DOHH2 (cell line): ENCODE measurements at regions not wholly inside any gene's neighbourhood (a gene's known extent, or its start where the extent isn't known, plus 50 kb on each side); places are given as distances from the start of the nearest gene placed in this dataset.

Source experiments
- H3F3A ChIP-seq: fragments of 200-600 bp; sonication (generic), shearing (Covaris generic); 2 replicates; pipeline ENCODE4 v1.6.0; 2016; ENCODE audit warnings: antibody characterized with exemption, mild to moderate bottlenecking; ENCODE audit not compliant: control insufficient read depth, insufficient read depth
- H3K27ac ChIP-seq: fragments of 200-600 bp; sonication (generic); 2 replicates; pipeline ENCODE4 v1.5.1; 2014; ENCODE audit warnings: low read depth, mild to moderate bottlenecking, low read length, moderate library complexity
- H3K27me3 ChIP-seq: fragments of 200-600 bp; sonication (generic); 2 replicates; pipeline ENCODE4 v1.6.1; 2014; ENCODE audit warnings: mild to moderate bottlenecking, low read length, mixed read lengths; ENCODE audit not compliant: control insufficient read depth
- H3K36me3 ChIP-seq: fragments of 200-600 bp; sonication (generic); 2 replicates; pipeline ENCODE4 v1.6.1; 2014; ENCODE audit warnings: mild to moderate bottlenecking, low read length, moderate library complexity, mixed read lengths; ENCODE audit not compliant: control insufficient read depth
- H3K4me1 ChIP-seq: fragments of 200-600 bp; sonication (generic); 2 replicates; pipeline ENCODE4 v1.6.1; 2014; ENCODE audit warnings: mild to moderate bottlenecking, low read length, mixed read lengths; ENCODE audit not compliant: control insufficient read depth
- H3K4me2 ChIP-seq: fragments of 200-600 bp; sonication (generic); 2 replicates; pipeline ENCODE4 v1.6.0; 2014; ENCODE audit warnings: mild to moderate bottlenecking, low read length, moderate library complexity
- H3K4me3 ChIP-seq: fragments of 200-600 bp; sonication (generic); 2 replicates; pipeline ENCODE4 v1.5.1; 2014; ENCODE audit warnings: mild to moderate bottlenecking, low read length, mixed read lengths
- H3K79me2 ChIP-seq: fragments of 200-600 bp; sonication (generic); 2 replicates; pipeline ENCODE4 v1.6.1; 2014; ENCODE audit warnings: mild to moderate bottlenecking, low read length, mixed read lengths; ENCODE audit not compliant: control insufficient read depth
- H3K9me2 ChIP-seq: fragments of 200-600 bp; sonication (generic); replicated peaks from 2 replicates; pipeline ENCODE4 v1.6.1; 2014; ENCODE audit warnings: mild to moderate bottlenecking, low read length, mixed read lengths; ENCODE audit not compliant: control insufficient read depth
- H3K9me3 ChIP-seq: fragments of 200-600 bp; sonication (generic); 2 replicates; pipeline ENCODE4 v1.6.1; 2014; ENCODE audit warnings: antibody characterized with exemption, low read length, mixed read lengths; ENCODE audit not compliant: control insufficient read depth, insufficient read depth
- H4K20me1 ChIP-seq: fragments of 200-600 bp; sonication (generic); 2 replicates; pipeline ENCODE4 v1.6.0; 2014; ENCODE audit warnings: low read depth, mild to moderate bottlenecking, antibody characterized with exemption, low read length, moderate library complexity; ENCODE audit not compliant: control insufficient read depth, insufficient read depth
- CTCF ChIP-seq: fragments of 200-600 bp; sonication (generic); IDR thresholded peaks from one replicate; pipeline ENCODE4 v1.5.1; 2014; ENCODE audit warnings: antibody characterized with exemption, mild to moderate bottlenecking, low read depth, low read length; ENCODE audit not compliant: poor library complexity, severe bottlenecking
- EZH2phosphoT487 ChIP-seq: fragments of 200-600 bp; sonication (generic); IDR thresholded peaks from 2 replicates; pipeline ENCODE4 v1.6.1; 2017; ENCODE audit warnings: borderline replicate concordance, mild to moderate bottlenecking, antibody characterized with exemption, low read length, moderate library complexity, mixed read lengths

GRCh38 chr14:38549564-38549963 lies 293.7 kb upstream of the CLEC14A start:
- TF ChIP-seq CTCF, result no peak
- TF ChIP-seq EZH2phosphoT487, result no peak
- H3K4me2 ChIP-seq, result no peak overlapping the region
- no peaks in the 10 kb centered on the region for H4K20me1 ChIP-seq
- no peaks in the 10 kb centered on the region for H3K9me2 ChIP-seq
- no peaks in the 10 kb centered on the region for H3K36me3 ChIP-seq
- no peaks in the 10 kb centered on the region for H3K27me3 ChIP-seq
- H3K4me3 ChIP-seq, result no peak overlapping the region
- H3K79me2 ChIP-seq, result no peaks in the 10 kb centered on the region
- no peaks in the 10 kb centered on the region for H3K4me1 ChIP-seq
- H3F3A ChIP-seq, result no peaks in the 10 kb centered on the region
- no peak overlapping the region for H3K27ac ChIP-seq
- no peaks in the 10 kb centered on the region for H3K9me3 ChIP-seq

- Histone ChIP-seq H3K27ac (no peak overlapping the region), H3K4me3 (no peak overlapping the region), H3K4me2 (no peak overlapping the region), H4K20me1 (no peaks in the 10 kb centered on the region), H3K9me2 (no peaks in the 10 kb centered on the region), H3K79me2 (no peaks in the 10 kb centered on the region), H3K4me1 (no peaks in the 10 kb centered on the region), H3K36me3 (no peaks in the 10 kb centered on the region), H3K9me3 (no peaks in the 10 kb centered on the region), H3K27me3 (no peaks in the 10 kb centered on the region), H3F3A (no peaks in the 10 kb centered on the region)
- TF ChIP-seq EZH2phosphoT487, result no peak
- TF ChIP-seq CTCF, result no peak
Measured at GRCh38 chr14:38547961-38548490, 292.1 kb upstream of the CLEC14A start.

- no peaks in the 10 kb centered on the region for H3K4me1 ChIP-seq
- no peaks in the 10 kb centered on the region for H3K27me3 ChIP-seq
- H3K4me2 ChIP-seq, result no peak overlapping the region
- no peak overlapping the region for H3K27ac ChIP-seq
- TF ChIP-seq CTCF (no peak), EZH2phosphoT487 (no peak)
- no peaks in the 10 kb centered on the region for H3F3A ChIP-seq
- H3K36me3 ChIP-seq, result no peaks in the 10 kb centered on the region
- H3K9me2 ChIP-seq, result no peaks in the 10 kb centered on the region
- H3K79me2 ChIP-seq, result no peaks in the 10 kb centered on the region
- no peak overlapping the region for H3K4me3 ChIP-seq
- no peaks in the 10 kb centered on the region for H4K20me1 ChIP-seq
- no peaks in the 10 kb centered on the region; the same call in 1 of the 2 replicates for H3K9me3 ChIP-seq
Measured at GRCh38 chr14:38546932-38547551, 291.1 kb upstream of the CLEC14A start.
